HL-60 (cell line): ENCODE measurements at regions not wholly inside any gene's neighbourhood (a gene's known extent, or its start where the extent isn't known, plus 50 kb on each side); places are given as distances from the start of the nearest gene placed in this dataset.
A peak's percentile ranks its signal among the peaks of the same experiment; 100 is the strongest.

Experiments
- DNase-seq, 2 experiments: peaks; one replicate each; pipeline ENCODE4 v3.0.0-alpha.2; 2010 to 2020; ENCODE audit warnings: low read depth in 1 of 2, low spot score in 1 of 2
- H3K27ac ChIP-seq: fragments of 250-450 bp; sonication (Bioruptor Pico); replicated peaks from 2 replicates; pipeline ENCODE4 v1.5.1; 2020; ENCODE audit warnings: mild to moderate bottlenecking, moderate library complexity
- H3K27me3 ChIP-seq: fragments of 250-450 bp; sonication (Bioruptor Pico); 2 replicates; pipeline ENCODE4 v1.5.1; 2021; ENCODE audit warnings: mild to moderate bottlenecking, moderate library complexity; ENCODE audit not compliant: insufficient read depth, poor library complexity, severe bottlenecking
- H3K4me3 ChIP-seq: replicated peaks from 2 replicates; pipeline ENCODE4 v1.5.1; 2011; ENCODE audit warnings: mild to moderate bottlenecking, control low read depth, low read length; ENCODE audit not compliant: insufficient read depth
- GABPA ChIP-seq: IDR thresholded peaks from 2 replicates; pipeline ENCODE4 v1.6.1; 2012; ENCODE audit warnings: low read depth
- POLR2AphosphoS5 ChIP-seq: IDR thresholded peaks from 2 replicates; pipeline ENCODE4 v1.6.1; 2012; ENCODE audit warnings: low read depth
- REST ChIP-seq: IDR thresholded peaks from 2 replicates; pipeline ENCODE4 v1.6.1; 2012; ENCODE audit warnings: low read depth; ENCODE audit not compliant: insufficient replicate concordance
- SPI1 ChIP-seq: IDR thresholded peaks from 2 replicates; pipeline ENCODE4 v1.6.1; 2012; ENCODE audit warnings: low read depth, mild to moderate bottlenecking, borderline replicate concordance
- TF ChIP-seq, protein P1 (sequence below): IDR thresholded peaks from one replicate; pipeline ENCODE4 v1.5.1; 2011; ENCODE audit warnings: low read length, control low read depth, inconsistent platforms; ENCODE audit not compliant: insufficient read depth

GRCh38 chr13:30009411-30009810 lies 159.0 kb upstream of the UBL3 start:
- TF ChIP-seq, protein P1, sequence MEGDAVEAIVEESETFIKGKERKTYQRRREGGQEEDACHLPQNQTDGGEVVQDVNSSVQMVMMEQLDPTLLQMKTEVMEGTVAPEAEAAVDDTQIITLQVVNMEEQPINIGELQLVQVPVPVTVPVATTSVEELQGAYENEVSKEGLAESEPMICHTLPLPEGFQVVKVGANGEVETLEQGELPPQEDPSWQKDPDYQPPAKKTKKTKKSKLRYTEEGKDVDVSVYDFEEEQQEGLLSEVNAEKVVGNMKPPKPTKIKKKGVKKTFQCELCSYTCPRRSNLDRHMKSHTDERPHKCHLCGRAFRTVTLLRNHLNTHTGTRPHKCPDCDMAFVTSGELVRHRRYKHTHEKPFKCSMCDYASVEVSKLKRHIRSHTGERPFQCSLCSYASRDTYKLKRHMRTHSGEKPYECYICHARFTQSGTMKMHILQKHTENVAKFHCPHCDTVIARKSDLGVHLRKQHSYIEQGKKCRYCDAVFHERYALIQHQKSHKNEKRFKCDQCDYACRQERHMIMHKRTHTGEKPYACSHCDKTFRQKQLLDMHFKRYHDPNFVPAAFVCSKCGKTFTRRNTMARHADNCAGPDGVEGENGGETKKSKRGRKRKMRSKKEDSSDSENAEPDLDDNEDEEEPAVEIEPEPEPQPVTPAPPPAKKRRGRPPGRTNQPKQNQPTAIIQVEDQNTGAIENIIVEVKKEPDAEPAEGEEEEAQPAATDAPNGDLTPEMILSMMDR: no peak
- TF ChIP-seq GABPA (no peak), REST (no peak), SPI1 (no peak), POLR2AphosphoS5 (no peak)
- no peak for DNase-seq
- Histone ChIP-seq H3K27me3 (no peaks in the 10 kb centered on the region), H3K27ac (no peak overlapping the region), H3K4me3 (no peak overlapping the region)

DNA sequence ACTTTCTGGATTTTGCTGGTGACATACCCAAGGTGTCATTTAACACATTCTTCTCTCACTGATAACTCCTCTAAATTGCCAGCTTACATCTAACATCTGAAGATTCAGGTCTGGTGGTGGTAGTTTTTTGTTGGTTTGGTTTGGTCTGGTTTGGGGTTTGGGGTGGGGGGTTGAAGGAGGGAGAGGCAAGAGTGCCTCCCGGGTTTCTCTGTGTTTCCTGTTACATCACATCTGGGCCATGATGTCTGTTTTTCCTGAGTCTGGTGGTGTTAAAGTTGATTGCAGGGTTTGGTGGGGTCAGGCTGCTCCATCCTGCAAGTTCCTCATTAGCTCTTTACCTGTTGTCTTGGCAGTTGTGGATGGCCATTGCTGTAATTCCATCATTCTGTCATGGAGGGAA lies 155.8 kb upstream of the UBL3 start:
- H3K4me3 ChIP-seq: no peak overlapping the region
- TF ChIP-seq REST (no peak), POLR2AphosphoS5 (peak; percentile 38; the same call in 1 of the 2 replicates)
- H3K27me3 ChIP-seq: no peaks in the 10 kb centered on the region
- no peak overlapping the region for H3K27ac ChIP-seq
- DNase-seq: peak in 1 of 2 experiments; percentile 78

DNA sequence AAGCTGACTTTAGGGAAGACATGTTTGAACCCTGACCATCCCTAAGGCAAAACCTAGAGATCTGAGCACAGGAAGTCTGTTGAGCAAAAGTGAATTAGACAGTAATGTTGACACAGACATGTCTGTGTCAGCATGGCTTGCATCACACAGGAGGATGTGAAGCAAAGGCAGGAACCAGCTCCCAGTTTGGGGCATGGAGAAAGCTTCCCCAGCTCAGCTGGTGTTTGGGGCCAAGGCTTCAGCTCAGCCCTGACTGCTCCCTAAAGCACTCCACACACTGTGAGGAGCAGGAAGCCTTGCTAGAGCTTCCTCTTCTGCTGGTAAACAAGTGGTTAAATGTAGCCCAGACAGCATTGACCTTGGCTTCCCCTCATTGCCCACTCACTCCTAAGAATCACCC lies 153.8 kb upstream of the UBL3 start:
- TF ChIP-seq REST (no peak), POLR2AphosphoS5 (peak; percentile 30; the same call in 1 of the 2 replicates), GABPA (no peak), SPI1 (peak; percentile 39; the same call in 1 of the 2 replicates)
- TF ChIP-seq, protein P1: no peak
- Histone ChIP-seq H3K4me3 (no peak overlapping the region), H3K27ac (peak overlapping the region; percentile 32), H3K27me3 (no peaks in the 10 kb centered on the region)
- DNase-seq: peak; percentile 54 to 90

DNA sequence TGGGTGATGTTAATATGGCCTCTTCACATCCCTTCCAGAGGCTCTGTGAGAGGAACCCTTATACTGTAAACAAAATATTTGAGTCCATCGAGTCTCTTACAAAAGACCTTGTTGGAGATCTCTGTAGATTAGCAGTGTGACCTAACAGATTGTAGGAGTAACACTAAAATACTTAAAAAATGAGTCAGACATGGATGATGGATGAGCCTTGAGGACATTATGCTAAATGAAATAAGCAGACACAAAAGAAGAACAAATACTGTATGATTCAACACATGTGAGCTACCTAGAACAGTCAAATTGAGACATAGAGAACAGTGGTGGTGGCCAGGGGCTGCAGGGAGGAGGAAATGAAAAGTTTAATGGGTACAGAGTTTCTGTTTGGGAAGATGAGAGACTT lies 152.2 kb upstream of the UBL3 start:
- H3K27me3 ChIP-seq: no peaks in the 10 kb centered on the region
- no peak overlapping the region for H3K27ac ChIP-seq
- TF ChIP-seq REST (no peak), GABPA (no peak), POLR2AphosphoS5 (no peak), SPI1 (no peak)
- TF ChIP-seq, protein P1: no peak
- no peak for DNase-seq
- no peak overlapping the region for H3K4me3 ChIP-seq
